ENCODE measurements at regions not wholly inside any gene's neighbourhood (a gene's known extent, or its start where the extent isn't known, plus 50 kb on each side); places are given as distances from the start of the nearest gene placed in this dataset.

GRCh38 chr4:67087897-67088296, 457.4 kb downstream of the CENPC start:
- TF ChIP-seq MAX (IDR thresholded peaks at IDR 0.05) (no peak), EP300 (IDR thresholded peaks at IDR 0.05; ENCODE audit: borderline replicate concordance) (no peak)
